Endothelial cell of umbilical vein (primary cell): ENCODE measurements at regions not wholly inside any gene's neighbourhood (a gene's known extent, or its start where the extent isn't known, plus 50 kb on each side); places are given as distances from the start of the nearest gene placed in this dataset.

Experiments used
- BruUV-seq: library from RNA; stranded (reverse); fragments of 400-500 nt; replicated peaks from 2 replicates; lab custom pipeline; 2021; lab: Mats Ljungman, UMichigan
- CTCF ChIA-PET: fragments of 300-600, 350-600 bp; sonication (Branson Sonifier 250); formaldehyde crosslinking; loops from one replicate; lab custom pipeline; 2021; ENCODE audit warnings: antibody characterized with exemption, inconsistent platforms; lab: Charles Lee
- POLR2A ChIA-PET: fragments of 300-600, 350-600 bp; sonication (Branson Sonifier 250); formaldehyde crosslinking; loops from one replicate; lab custom pipeline; 2021; ENCODE audit warnings: antibody characterized with exemption, inconsistent platforms; lab: Charles Lee
- DNase-seq: peaks from one replicate; pipeline ENCODE4 v3.0.0-alpha.2; 2011; ENCODE audit warnings: low read depth, low spot score
- FAIRE-seq: peaks from 2 replicates; lab custom pipeline; 2011; peaks lifted over from hg19 to GRCh38; lab: Jason Lieb, UNC
- H2AFZ ChIP-seq: 2 replicates; pipeline ENCODE4 v1.6.0; 2012; ENCODE audit warnings: low read depth, low read length, control low read depth, inconsistent platforms
- H3K27ac ChIP-seq: 2 replicates; pipeline ENCODE4 v1.5.1; 2011; ENCODE audit warnings: low read depth, mild to moderate bottlenecking, control low read depth, low read length, moderate library complexity; ENCODE audit not compliant: insufficient read depth
- H3K27me3 ChIP-seq, 2 experiments: 2 replicates each; pipeline versions ENCODE4 v1.6.0 to v1.6.1; 2011; ENCODE audit warnings: low read length in 2 of 2, mixed read lengths in 1 of 2; ENCODE audit not compliant: control insufficient read depth in 2 of 2, insufficient read depth in 2 of 2
- H3K36me3 ChIP-seq, 2 experiments: 2 replicates in 1 of 2; 3 replicates in 1 of 2; pipeline ENCODE4 v1.5.1; 2011; ENCODE audit warnings: low read length in 2 of 2, mild to moderate bottlenecking in 1 of 2, moderate library complexity in 1 of 2; ENCODE audit not compliant: control insufficient read depth in 2 of 2, insufficient read depth in 2 of 2; ENCODE audit errors: extremely low read depth in 1 of 2
- H3K4me1 ChIP-seq: 3 replicates; pipeline ENCODE4 v1.5.1; 2011; ENCODE audit warnings: mild to moderate bottlenecking, low read length; ENCODE audit not compliant: control insufficient read depth, insufficient read depth; ENCODE audit errors: extremely low read depth
- H3K4me2 ChIP-seq: 2 replicates; pipeline ENCODE4 v1.6.1; 2011; ENCODE audit warnings: low read length, control low read depth, mixed read lengths; ENCODE audit not compliant: insufficient read depth
- H3K4me3 ChIP-seq, 3 experiments: fragments of 200-600 bp in 1 of 3; sonication (generic), shearing (Covaris generic) in 1 of 3; replicated peaks in 1 of 3; 2 replicates each; pipeline ENCODE4 v1.5.1; 2011 to 2016; ENCODE audit warnings: control low read depth in 3 of 3, low read length in 3 of 3, mild to moderate bottlenecking in 2 of 3, inconsistent platforms in 1 of 3, low read depth in 1 of 3, moderate library complexity in 1 of 3; ENCODE audit not compliant: insufficient read depth in 1 of 3
- H3K79me2 ChIP-seq: 2 replicates; pipeline ENCODE4 v1.6.0; 2012; ENCODE audit warnings: low read length, inconsistent platforms; ENCODE audit not compliant: control insufficient read depth, insufficient read depth
- H3K9ac ChIP-seq: replicated peaks from 2 replicates; pipeline ENCODE3; 2011; ENCODE audit warnings: low read length, control low read depth; ENCODE audit not compliant: insufficient read depth; ENCODE audit errors: extremely low read depth
- H3K9me1 ChIP-seq: replicated peaks from 3 replicates; pipeline ENCODE4 v1.6.0; 2011; ENCODE audit warnings: mild to moderate bottlenecking, low read length; ENCODE audit not compliant: control insufficient read depth, insufficient read depth; ENCODE audit errors: extremely low read depth
- H3K9me3 ChIP-seq: replicated peaks from 2 replicates; pipeline ENCODE4 v1.5.1; 2012; ENCODE audit warnings: low read length, inconsistent platforms; ENCODE audit not compliant: control insufficient read depth, insufficient read depth
- H4K20me1 ChIP-seq: replicated peaks from 2 replicates; pipeline ENCODE3; 2011; ENCODE audit warnings: mild to moderate bottlenecking, low read length; ENCODE audit not compliant: control insufficient read depth, insufficient read depth; ENCODE audit errors: extremely low read depth
- EZH2 ChIP-seq: IDR thresholded peaks from 2 replicates; pipeline ENCODE4 v1.6.1; 2012; ENCODE audit warnings: borderline replicate concordance, low read depth, mild to moderate bottlenecking, moderate library complexity, low read length, inconsistent platforms; ENCODE audit not compliant: severe bottlenecking
- FOS ChIP-seq: IDR thresholded peaks from 2 replicates; pipeline ENCODE4 v1.6.1; 2011; ENCODE audit warnings: mild to moderate bottlenecking, low read length, moderate library complexity, borderline replicate concordance; ENCODE audit not compliant: insufficient read depth
- GATA2 ChIP-seq: IDR thresholded peaks from 2 replicates; pipeline ENCODE4 v1.7.0; 2011; ENCODE audit warnings: low read depth, mild to moderate bottlenecking, moderate library complexity, mixed read lengths, low read length; ENCODE audit not compliant: insufficient read length, insufficient read depth
- JUN ChIP-seq: IDR thresholded peaks from 2 replicates; pipeline ENCODE4 v1.6.1; 2011; ENCODE audit warnings: borderline replicate concordance, low read depth; ENCODE audit not compliant: insufficient read length, insufficient read depth
- MYC ChIP-seq: IDR thresholded peaks from one replicate; pipeline ENCODE4 v1.6.1; 2011; ENCODE audit warnings: mild to moderate bottlenecking, low read depth, low read length
- POLR2A ChIP-seq: IDR thresholded peaks from 2 replicates; pipeline ENCODE4 v1.6.1; 2012; ENCODE audit warnings: low read depth, mild to moderate bottlenecking, control low read depth, low read length
- POLR2AphosphoS5 ChIP-seq: IDR thresholded peaks from 2 replicates; pipeline ENCODE4 v1.6.1; 2012; ENCODE audit warnings: low read depth, mild to moderate bottlenecking, control low read depth, low read length, moderate library complexity; ENCODE audit not compliant: insufficient read depth
- dilution Hi-C: fragments of 300-500 bp; cut with MboI; formaldehyde crosslinking; loops from one replicate; pipeline ENCODE4 v1.15.0; 2019; ENCODE audit warnings: low sequenced_read_pairs; ENCODE audit not compliant: extremely low pct_ligation_motif_present
- intact Hi-C: fragments of 100-400 bp; cut with micrococcal nuclease; formaldehyde crosslinking; loops from one replicate; pipeline ENCODE4 v1.10.0; 2022
- TF ChIP-seq, protein P1 (sequence below): IDR thresholded peaks from 2 replicates; pipeline ENCODE4 v1.6.1; 2011; ENCODE audit not compliant: insufficient read depth, insufficient read length
- TF ChIP-seq, protein P2 (sequence below), 2 donors: IDR thresholded peaks; 1 replicate in 1 of 2; 2 replicates in 1 of 2; pipeline ENCODE4 v1.5.1; 2011; ENCODE audit warnings: low read length in 2 of 2, mild to moderate bottlenecking in 2 of 2, moderate library complexity in 2 of 2, control low read depth in 1 of 2, inconsistent platforms in 1 of 2, low read depth in 1 of 2; ENCODE audit not compliant: insufficient read depth in 1 of 2; ENCODE audit errors: extremely low read depth in 1 of 2

DNA sequence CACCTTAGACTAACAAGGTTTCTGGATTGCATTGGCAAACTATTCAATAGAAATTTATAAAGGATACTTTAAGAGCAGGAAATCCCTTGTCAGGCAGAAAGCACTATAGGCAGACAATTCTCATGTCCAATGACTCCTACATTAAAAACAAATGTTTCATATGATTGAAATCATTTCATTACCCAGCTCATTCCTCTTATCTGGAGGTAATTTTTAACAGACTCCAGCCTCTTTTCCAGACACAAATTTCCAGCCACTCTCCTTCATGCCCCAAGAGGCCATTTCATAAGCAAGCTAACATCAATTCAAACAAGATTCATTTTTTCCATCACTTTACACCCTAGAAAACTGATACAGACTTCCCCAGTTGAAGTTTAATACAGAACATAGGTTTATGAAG lies 495.1 kb upstream of the FRG1 start:
- Histone ChIP-seq H4K20me1 (no peaks in the 10 kb centered on the region), H3K9me1 (no peaks in the 10 kb centered on the region), H3K36me3 (no peaks in the 10 kb centered on the region), H3K9ac (no peak overlapping the region), H3K79me2 (no peaks in the 10 kb centered on the region), H3K27ac (no peak overlapping the region), H3K9me3 (peaks cover 5% of the 10 kb centered on the region), H2AFZ (no peak overlapping the region), H3K4me2 (no peak overlapping the region), H3K27me3 (no peaks in the 10 kb centered on the region), H3K4me1 (no peaks in the 10 kb centered on the region), H3K4me3 (no peak overlapping the region)
- CTCF ChIA-PET: no interaction called here
- intact Hi-C loops (no loop called here), dilution Hi-C loops (no loop called here)
- TF ChIP-seq FOS: no peak
- no peak for TF ChIP-seq POLR2A
- TF ChIP-seq EZH2: no peak
- no peak for TF ChIP-seq JUN
- no peak for TF ChIP-seq GATA2
- TF ChIP-seq, protein P1, sequence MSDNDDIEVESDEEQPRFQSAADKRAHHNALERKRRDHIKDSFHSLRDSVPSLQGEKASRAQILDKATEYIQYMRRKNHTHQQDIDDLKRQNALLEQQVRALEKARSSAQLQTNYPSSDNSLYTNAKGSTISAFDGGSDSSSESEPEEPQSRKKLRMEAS: no peak
- no peak for TF ChIP-seq POLR2AphosphoS5
- TF ChIP-seq MYC: no peak
- TF ChIP-seq, protein P2, sequence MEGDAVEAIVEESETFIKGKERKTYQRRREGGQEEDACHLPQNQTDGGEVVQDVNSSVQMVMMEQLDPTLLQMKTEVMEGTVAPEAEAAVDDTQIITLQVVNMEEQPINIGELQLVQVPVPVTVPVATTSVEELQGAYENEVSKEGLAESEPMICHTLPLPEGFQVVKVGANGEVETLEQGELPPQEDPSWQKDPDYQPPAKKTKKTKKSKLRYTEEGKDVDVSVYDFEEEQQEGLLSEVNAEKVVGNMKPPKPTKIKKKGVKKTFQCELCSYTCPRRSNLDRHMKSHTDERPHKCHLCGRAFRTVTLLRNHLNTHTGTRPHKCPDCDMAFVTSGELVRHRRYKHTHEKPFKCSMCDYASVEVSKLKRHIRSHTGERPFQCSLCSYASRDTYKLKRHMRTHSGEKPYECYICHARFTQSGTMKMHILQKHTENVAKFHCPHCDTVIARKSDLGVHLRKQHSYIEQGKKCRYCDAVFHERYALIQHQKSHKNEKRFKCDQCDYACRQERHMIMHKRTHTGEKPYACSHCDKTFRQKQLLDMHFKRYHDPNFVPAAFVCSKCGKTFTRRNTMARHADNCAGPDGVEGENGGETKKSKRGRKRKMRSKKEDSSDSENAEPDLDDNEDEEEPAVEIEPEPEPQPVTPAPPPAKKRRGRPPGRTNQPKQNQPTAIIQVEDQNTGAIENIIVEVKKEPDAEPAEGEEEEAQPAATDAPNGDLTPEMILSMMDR (IDR thresholded peaks at IDR 0.05; ENCODE audit: extremely low read depth in 1 of 2, insufficient read depth in 1 of 2, low read depth in 1 of 2, low read length in 2 of 2): no peak
- BruUV-seq: no TSS peak
- DNase-seq (no peak), FAIRE-seq (no peak)
- POLR2A ChIA-PET: no interaction called here
